ENCODE measurements at regions not wholly inside any gene's neighbourhood (a gene's known extent, or its start where the extent isn't known, plus 50 kb on each side); places are given as distances from the start of the nearest gene placed in this dataset.
A peak's percentile ranks its signal among the peaks of the same experiment; 100 is the strongest.

DNA sequence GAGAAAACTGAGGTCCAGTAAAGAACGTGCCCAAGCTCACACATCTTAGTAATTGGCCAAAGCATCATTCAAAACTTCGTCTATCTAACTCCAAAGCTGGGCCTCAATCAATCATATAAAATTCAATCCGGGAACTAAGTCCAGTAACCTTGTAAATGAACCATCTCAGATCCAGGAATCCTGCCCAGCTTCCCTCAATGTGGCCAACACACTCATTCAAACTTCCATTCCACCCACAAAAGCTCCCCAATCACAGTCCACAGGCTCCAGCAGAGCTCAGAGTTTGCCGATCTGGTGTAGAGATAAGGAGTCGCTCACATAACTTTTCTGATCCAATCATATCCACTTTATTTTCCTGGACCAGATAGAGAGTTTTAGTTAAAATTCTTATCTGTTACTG, 144.8 kb downstream of the SPATA18 start:
- intact Hi-C loops (cut with DNase I), result no loop called here
- ATAC-seq (peak in 1 of 4 donors; percentile 21), DNase-seq (no peak)
- Histone ChIP-seq H3K4me1 (peaks cover 0 to 9% (median 3%) of the 10 kb centered on the region in 4 donors), H3K4me3 (no peak overlapping the region), H3K36me3 (no peaks in the 10 kb centered on the region), H3K9me3 (no peaks in the 10 kb centered on the region), H3K27me3 (no peaks in the 10 kb centered on the region), H3K27ac (no peak overlapping the region)
- TF ChIP-seq POLR2A (IDR thresholded peaks at IDR 0.05), result no peak
- TF ChIP-seq, protein P1, sequence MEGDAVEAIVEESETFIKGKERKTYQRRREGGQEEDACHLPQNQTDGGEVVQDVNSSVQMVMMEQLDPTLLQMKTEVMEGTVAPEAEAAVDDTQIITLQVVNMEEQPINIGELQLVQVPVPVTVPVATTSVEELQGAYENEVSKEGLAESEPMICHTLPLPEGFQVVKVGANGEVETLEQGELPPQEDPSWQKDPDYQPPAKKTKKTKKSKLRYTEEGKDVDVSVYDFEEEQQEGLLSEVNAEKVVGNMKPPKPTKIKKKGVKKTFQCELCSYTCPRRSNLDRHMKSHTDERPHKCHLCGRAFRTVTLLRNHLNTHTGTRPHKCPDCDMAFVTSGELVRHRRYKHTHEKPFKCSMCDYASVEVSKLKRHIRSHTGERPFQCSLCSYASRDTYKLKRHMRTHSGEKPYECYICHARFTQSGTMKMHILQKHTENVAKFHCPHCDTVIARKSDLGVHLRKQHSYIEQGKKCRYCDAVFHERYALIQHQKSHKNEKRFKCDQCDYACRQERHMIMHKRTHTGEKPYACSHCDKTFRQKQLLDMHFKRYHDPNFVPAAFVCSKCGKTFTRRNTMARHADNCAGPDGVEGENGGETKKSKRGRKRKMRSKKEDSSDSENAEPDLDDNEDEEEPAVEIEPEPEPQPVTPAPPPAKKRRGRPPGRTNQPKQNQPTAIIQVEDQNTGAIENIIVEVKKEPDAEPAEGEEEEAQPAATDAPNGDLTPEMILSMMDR (IDR thresholded peaks at IDR 0.05), result no peak
- WGBS (ENCODE audit: insufficient coverage, low coverage, low lambda C conversion rate, missing lambda C conversion rate), result 41% methylated on average over 5 of the region's 5 CpGs

DNA sequence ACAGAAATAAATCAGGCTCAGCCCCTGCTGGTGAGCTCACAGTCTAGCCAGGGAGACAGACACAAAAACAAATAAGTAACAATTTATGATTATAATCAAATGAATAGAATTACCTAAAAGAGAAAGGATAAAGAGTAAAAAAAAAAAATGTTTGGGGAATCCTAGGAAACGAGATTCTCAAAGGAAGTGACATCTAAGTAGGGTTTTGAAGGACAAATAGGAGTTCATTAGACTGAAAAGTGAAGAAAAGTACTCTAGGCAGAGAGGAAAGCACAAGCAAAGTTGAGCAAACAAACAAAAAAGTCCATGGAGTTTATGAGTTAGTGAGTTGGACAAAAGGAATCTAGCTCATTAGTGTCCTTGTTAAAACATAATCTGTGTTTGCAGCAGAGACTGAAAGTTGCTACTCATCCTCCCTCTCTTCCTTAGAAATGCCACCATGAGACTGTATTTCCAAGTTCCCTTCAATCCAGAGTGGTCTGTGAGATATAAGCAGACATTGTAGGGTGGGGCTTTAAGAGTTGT, 145.6 kb downstream of the SPATA18 start:
- H3K36me3 ChIP-seq, result no peaks in the 10 kb centered on the region
- H3K9me3 ChIP-seq, result no peaks in the 10 kb centered on the region
- WGBS (ENCODE audit: insufficient coverage, low coverage, low lambda C conversion rate, missing lambda C conversion rate), result 38% methylated on average over 1 of the region's 1 CpG
- ATAC-seq, result no peak
- no peak overlapping the region for H3K4me3 ChIP-seq
- no peaks in the 10 kb centered on the region for H3K27me3 ChIP-seq
- no peak overlapping the region for H3K27ac ChIP-seq
- no peak for DNase-seq
- TF ChIP-seq POLR2A (IDR thresholded peaks at IDR 0.05), result no peak
- TF ChIP-seq, protein P1 (IDR thresholded peaks at IDR 0.05), result no peak
- H3K4me1 ChIP-seq, result peaks cover 0 to 9% (median 3%) of the 10 kb centered on the region in 4 donors
- intact Hi-C loops (cut with DNase I), result no loop called here

DNA sequence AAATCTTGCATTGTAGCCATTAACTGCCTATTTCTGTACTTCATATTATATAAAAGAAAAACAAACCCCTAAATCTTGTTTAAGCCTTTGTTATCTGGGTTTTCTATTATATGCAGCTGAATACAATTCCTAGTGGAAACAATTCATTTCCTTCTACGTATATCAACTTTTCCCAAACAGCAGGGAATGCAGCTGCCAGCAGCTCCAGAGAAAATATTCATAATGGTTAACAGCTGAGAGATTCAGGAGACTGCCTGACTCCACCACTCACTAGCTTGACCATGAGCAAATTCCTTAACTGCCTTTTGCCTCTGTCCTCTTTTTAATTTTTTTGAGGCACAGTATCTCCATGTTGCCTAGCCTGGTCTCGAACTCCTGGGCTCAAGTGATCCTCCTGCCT, 146.2 kb downstream of the SPATA18 start:
- peaks cover 0 to 6% (median 2%) of the 10 kb centered on the region in 4 donors for H3K4me1 ChIP-seq
- no peak for ATAC-seq
- DNase-seq, result no peak
- no peak for TF ChIP-seq POLR2A (IDR thresholded peaks at IDR 0.05)
- TF ChIP-seq, protein P1 (IDR thresholded peaks at IDR 0.05), result no peak
- H3K9me3 ChIP-seq, result no peaks in the 10 kb centered on the region
- H3K4me3 ChIP-seq, result no peak overlapping the region
- H3K36me3 ChIP-seq, result no peaks in the 10 kb centered on the region
- WGBS (ENCODE audit: insufficient coverage, low coverage, low lambda C conversion rate, missing lambda C conversion rate), result 69% methylated on average over 2 of the region's 2 CpGs
- H3K27ac ChIP-seq, result no peak overlapping the region
- H3K27me3 ChIP-seq, result no peaks in the 10 kb centered on the region
- intact Hi-C loops (cut with DNase I), result no loop called here

DNA sequence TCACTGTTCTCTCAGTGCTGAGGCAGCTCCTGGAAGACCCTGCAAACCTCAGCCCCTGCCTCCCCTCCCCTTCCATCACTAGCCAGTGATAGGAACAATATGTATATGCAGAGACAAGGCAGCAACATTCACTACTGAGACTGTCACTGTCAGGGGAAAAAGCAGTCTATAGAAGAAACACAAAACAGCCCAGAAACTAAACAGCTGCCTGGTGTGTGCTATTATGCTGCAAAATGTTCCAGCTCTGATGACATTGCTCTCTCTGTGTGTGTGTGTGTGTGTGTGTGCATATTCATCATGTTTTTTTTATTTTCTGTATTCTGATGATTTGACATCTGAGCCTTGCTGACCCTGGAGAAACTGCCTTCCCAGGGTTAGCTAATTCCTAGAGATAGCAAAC, 147.2 kb downstream of the SPATA18 start:
- Histone ChIP-seq H3K27ac (no peak overlapping the region), H3K27me3 (no peaks in the 10 kb centered on the region), H3K36me3 (no peaks in the 10 kb centered on the region), H3K4me1 (no peaks in the 10 kb centered on the region), H3K9me3 (no peaks in the 10 kb centered on the region), H3K4me3 (no peak overlapping the region)
- ATAC-seq, result no peak
- no peak for DNase-seq
- no peak for TF ChIP-seq POLR2A (IDR thresholded peaks at IDR 0.05)
- TF ChIP-seq, protein P1 (IDR thresholded peaks at IDR 0.05), result no peak
- intact Hi-C loops (cut with DNase I), result no loop called here

Measured in right lobe of liver (tissue), 6 donors.